ENCODE measurements at regions not wholly inside any gene's neighbourhood (a gene's known extent, or its start where the extent isn't known, plus 50 kb on each side); places are given as distances from the start of the nearest gene placed in this dataset.

GRCh38 chr4:138833974-138834373 lies 181.6 kb upstream of the NOCT start:
- Histone ChIP-seq H3K9me3 (ENCODE audit: control insufficient read depth in 4 of 4, insufficient read depth in 3 of 4, low read length in 3 of 4) (no peaks in the 10 kb centered on the region), H3K4me3 (no peak overlapping the region), H3K36me3 (ENCODE audit: control insufficient read depth in 4 of 4, insufficient read depth in 4 of 4, low read length in 4 of 4) (no peaks in the 10 kb centered on the region), H3K27ac (ENCODE audit: low read depth in 1 of 2, low read length in 1 of 2) (no peak overlapping the region), H3K4me1 (ENCODE audit: control insufficient read depth in 5 of 5, insufficient read depth in 5 of 5, low read length in 5 of 5) (peaks cover 0 to 2% (median 0%) of the 10 kb centered on the region in 5 donors), H3K27me3 (ENCODE audit: control insufficient read depth in 3 of 3, insufficient read depth in 3 of 3, low read length in 2 of 3) (no peaks in the 10 kb centered on the region), H3K9ac (ENCODE audit: insufficient read depth in 1 of 2, low read length in 2 of 2) (no peak overlapping the region)
- WGBS, 2 donors: 19 to 47% methylated on average over 3 of the region's 3 CpGs
- no peak for DNase-seq
- no peak for TF ChIP-seq CTCF (IDR thresholded peaks at IDR 0.05; ENCODE audit: control extremely low read depth, extremely low read depth)
- ATAC-seq (ENCODE audit: insufficient read depth, low FRiP score): no peak

- H3K9ac ChIP-seq (ENCODE audit: insufficient read depth in 1 of 2, low read length in 2 of 2): no peak overlapping the region
- TF ChIP-seq CTCF (IDR thresholded peaks at IDR 0.05; ENCODE audit: control extremely low read depth, extremely low read depth): no peak
- no peak overlapping the region for H3K4me3 ChIP-seq
- no peak for ATAC-seq (ENCODE audit: insufficient read depth, low FRiP score)
- no peaks in the 10 kb centered on the region for H3K27me3 ChIP-seq (ENCODE audit: control insufficient read depth in 3 of 3, insufficient read depth in 3 of 3, low read length in 2 of 3)
- no peak for DNase-seq
- peaks cover 0 to 3% (median 0%) of the 10 kb centered on the region in 5 donors for H3K4me1 ChIP-seq (ENCODE audit: control insufficient read depth in 5 of 5, insufficient read depth in 5 of 5, low read length in 5 of 5)
- H3K36me3 ChIP-seq (ENCODE audit: control insufficient read depth in 4 of 4, insufficient read depth in 4 of 4, low read length in 4 of 4): no peaks in the 10 kb centered on the region
- no peaks in the 10 kb centered on the region for H3K9me3 ChIP-seq (ENCODE audit: control insufficient read depth in 4 of 4, insufficient read depth in 3 of 4, low read length in 3 of 4)
- H3K27ac ChIP-seq (ENCODE audit: low read depth in 1 of 2, low read length in 1 of 2): no peak overlapping the region
- 91 to 94% methylated on average over 1 of the region's 1 CpG for WGBS, 2 donors
Measured at GRCh38 chr4:138832563-138832962, 183.0 kb upstream of the NOCT start.

- ATAC-seq (ENCODE audit: insufficient read depth, low FRiP score) (no peak), DNase-seq (no peak)
- Histone ChIP-seq H3K4me1 (ENCODE audit: control insufficient read depth in 5 of 5, insufficient read depth in 5 of 5, low read length in 5 of 5) (peaks cover 0 to 3% (median 0%) of the 10 kb centered on the region in 5 donors), H3K36me3 (ENCODE audit: control insufficient read depth in 4 of 4, insufficient read depth in 4 of 4, low read length in 4 of 4) (no peaks in the 10 kb centered on the region), H3K4me3 (no peak overlapping the region), H3K9me3 (ENCODE audit: control insufficient read depth in 4 of 4, insufficient read depth in 3 of 4, low read length in 3 of 4) (no peaks in the 10 kb centered on the region), H3K27me3 (ENCODE audit: control insufficient read depth in 3 of 3, insufficient read depth in 3 of 3, low read length in 2 of 3) (no peaks in the 10 kb centered on the region), H3K27ac (ENCODE audit: low read depth in 1 of 2, low read length in 1 of 2) (no peak overlapping the region), H3K9ac (ENCODE audit: insufficient read depth in 1 of 2, low read length in 2 of 2) (no peak overlapping the region)
- WGBS, 2 donors: 87% methylated on average over 2 of the region's 2 CpGs
- TF ChIP-seq CTCF (IDR thresholded peaks at IDR 0.05; ENCODE audit: control extremely low read depth, extremely low read depth): no peak
Measured at GRCh38 chr4:138831948-138832347, 183.6 kb upstream of the NOCT start.

GRCh38 chr4:138828926-138829325 lies 186.7 kb upstream of the NOCT start:
- WGBS, 2 donors: 92 to 93% methylated on average over 1 of the region's 1 CpG

More at GRCh38 chr4:138828926-138829325, 186.7 kb upstream of the NOCT start:
- DNase-seq: no peak
- no peak for ATAC-seq (ENCODE audit: insufficient read depth, low FRiP score)
- H3K27ac ChIP-seq (ENCODE audit: low read depth in 1 of 2, low read length in 1 of 2): no peak overlapping the region
- no peaks in the 10 kb centered on the region for H3K36me3 ChIP-seq (ENCODE audit: control insufficient read depth in 4 of 4, insufficient read depth in 4 of 4, low read length in 4 of 4)
- no peaks in the 10 kb centered on the region for H3K27me3 ChIP-seq (ENCODE audit: control insufficient read depth in 3 of 3, insufficient read depth in 3 of 3, low read length in 2 of 3)
- TF ChIP-seq CTCF (IDR thresholded peaks at IDR 0.05; ENCODE audit: control extremely low read depth, extremely low read depth): no peak
- H3K4me1 ChIP-seq (ENCODE audit: control insufficient read depth in 5 of 5, insufficient read depth in 5 of 5, low read length in 5 of 5): peaks cover 0 to 3% (median 0%) of the 10 kb centered on the region in 5 donors
- H3K9me3 ChIP-seq (ENCODE audit: control insufficient read depth in 4 of 4, insufficient read depth in 3 of 4, low read length in 3 of 4): no peaks in the 10 kb centered on the region
- no peak overlapping the region for H3K9ac ChIP-seq (ENCODE audit: insufficient read depth in 1 of 2, low read length in 2 of 2)
- H3K4me3 ChIP-seq: no peak overlapping the region
